ENCODE measurements at regions not wholly inside any gene's neighbourhood (a gene's known extent, or its start where the extent isn't known, plus 50 kb on each side); places are given as distances from the start of the nearest gene placed in this dataset.
"Not testable (repeated sequence)": the region's sequence is repeated elsewhere in the genome, so short reads cannot be mapped to it uniquely, and the experiment has no call there.

GRCh38 chr3:94735354-94735753 lies 672.5 kb downstream of the NSUN3 start:
- no peak for DNase-seq

GRCh38 chr3:94737116-94737515 lies 674.3 kb downstream of the NSUN3 start:
- no peak for DNase-seq

GRCh38 chr3:94739420-94739819 lies 676.6 kb downstream of the NSUN3 start:
- no peak for DNase-seq

- no peak for DNase-seq
These were observed 695.9 kb downstream of the NSUN3 start for GRCh38 chr3:94758751-94759150.

- DNase-seq: no peak
These were observed 709.5 kb downstream of the NSUN3 start for GRCh38 chr3:94772402-94772801.

- DNase-seq: no peak
These were observed 712.9 kb downstream of the NSUN3 start for GRCh38 chr3:94775746-94776145.

GRCh38 chr3:94776401-94776915 lies 713.6 kb downstream of the NSUN3 start:
- DNase-seq: no peak

GRCh38 chr3:94778289-94778688 lies 715.4 kb downstream of the NSUN3 start:
- no peak for DNase-seq

GRCh38 chr3:94778814-94779494 lies 716.1 kb downstream of the NSUN3 start:
- DNase-seq: no peak

DNA sequence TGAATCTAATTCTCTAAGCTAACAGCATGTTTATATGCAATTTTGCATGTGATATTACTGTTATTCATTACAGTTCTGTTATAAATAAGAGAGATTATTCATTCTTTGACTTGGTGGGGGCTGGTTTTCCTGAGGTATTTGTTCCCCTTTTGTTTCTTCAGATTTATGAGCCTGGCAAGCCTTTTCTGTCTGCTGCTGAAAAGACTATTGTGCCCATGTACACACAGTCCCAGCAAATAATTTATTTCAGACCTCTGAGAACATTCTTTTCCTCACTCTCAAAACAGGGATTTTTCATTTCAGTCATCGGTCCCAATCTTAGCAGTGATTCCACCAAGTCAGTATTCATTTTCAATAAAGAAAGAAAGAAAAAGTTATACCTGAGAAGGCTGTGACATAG lies 716.8 kb downstream of the NSUN3 start:
- DNase-seq: no peak

GRCh38 chr3:94784274-94784673 lies 721.4 kb downstream of the NSUN3 start:
- no peak for DNase-seq

DNA sequence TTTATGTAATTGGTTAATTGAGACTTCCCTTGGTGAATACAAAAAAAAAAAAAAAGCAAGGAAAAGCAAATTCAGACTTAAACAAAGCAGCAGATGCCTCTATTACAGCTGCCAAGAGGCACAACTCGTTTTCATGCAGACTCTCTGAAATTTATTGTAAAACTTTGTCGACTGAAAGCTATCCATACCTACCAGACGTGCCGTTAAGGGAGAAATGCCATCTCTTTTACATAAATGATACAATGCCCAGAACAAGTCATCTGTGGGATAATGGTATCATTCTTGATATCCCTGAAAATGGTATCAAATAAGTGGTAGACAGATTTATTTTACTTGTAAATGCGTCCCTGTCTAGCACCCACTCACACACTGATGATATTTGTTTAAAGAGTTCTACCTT lies 724.2 kb downstream of the NSUN3 start:
- DNase-seq: no peak

GRCh38 chr3:94787734-94788270 lies 724.9 kb downstream of the NSUN3 start:
- DNase-seq: no peak

- no peak for DNase-seq
These were observed 731.7 kb downstream of the NSUN3 start for GRCh38 chr3:94794563-94794962.

DNA sequence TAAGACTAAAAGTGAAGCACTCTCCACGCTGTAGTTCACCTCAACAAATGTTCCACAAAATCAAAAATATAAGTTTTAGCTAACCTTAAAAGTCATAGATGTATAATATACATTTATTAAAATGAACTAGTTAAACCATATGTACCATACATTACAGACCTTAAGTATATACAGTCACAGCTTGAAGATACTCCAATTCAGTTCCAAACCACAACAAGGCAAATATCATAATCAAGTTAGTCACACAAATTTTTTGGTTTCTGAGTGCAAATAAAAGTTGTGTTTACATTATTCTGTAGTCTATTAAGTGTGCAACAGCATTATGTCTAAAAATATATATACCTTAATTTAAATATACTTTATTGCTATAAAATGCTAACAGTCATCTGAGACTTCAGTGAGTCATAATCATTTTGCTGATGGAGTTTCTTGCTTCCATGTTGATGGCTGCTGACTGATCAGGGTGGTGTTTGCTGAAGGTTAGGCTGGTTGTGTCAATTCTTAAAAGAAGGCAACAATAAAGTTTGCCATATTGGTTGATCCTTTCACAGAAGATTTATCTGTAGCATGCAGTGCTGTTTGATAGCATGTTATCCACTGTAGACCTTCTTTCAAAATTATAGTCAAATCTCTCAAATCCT lies 736.7 kb downstream of the NSUN3 start:
- no peak for DNase-seq

- no peak for DNase-seq
These were observed 749.0 kb downstream of the NSUN3 start for GRCh38 chr3:94811836-94812235.

DNA sequence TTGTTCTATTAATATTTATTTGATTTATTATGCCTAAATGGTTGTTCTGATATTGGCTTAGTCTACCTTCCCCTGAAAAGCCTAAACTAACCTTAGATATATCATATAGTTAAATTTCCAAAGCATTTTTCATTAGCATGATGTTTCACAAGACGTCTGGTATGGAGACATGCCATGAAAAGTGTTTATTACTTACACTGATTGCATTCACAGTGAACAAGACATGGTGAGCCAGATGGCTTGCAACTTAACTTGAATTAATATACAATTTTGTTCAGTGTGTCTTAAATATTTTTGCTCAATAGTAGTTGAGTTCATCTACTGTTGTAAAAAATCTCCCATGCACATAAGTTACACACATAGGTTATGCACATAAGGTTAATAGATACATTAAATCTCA lies 758.4 kb downstream of the NSUN3 start:
- DNase-seq: no peak

- DNase-seq: no peak
These were observed 759.4 kb downstream of the NSUN3 start for GRCh38 chr3:94822298-94822697.

GRCh38 chr3:94846251-94846650 lies 783.4 kb downstream of the NSUN3 start:
- not testable (repeated sequence) for DNase-seq

GRCh38 chr3:94862703-94863102 lies 799.8 kb downstream of the NSUN3 start:
- DNase-seq: no peak

DNA sequence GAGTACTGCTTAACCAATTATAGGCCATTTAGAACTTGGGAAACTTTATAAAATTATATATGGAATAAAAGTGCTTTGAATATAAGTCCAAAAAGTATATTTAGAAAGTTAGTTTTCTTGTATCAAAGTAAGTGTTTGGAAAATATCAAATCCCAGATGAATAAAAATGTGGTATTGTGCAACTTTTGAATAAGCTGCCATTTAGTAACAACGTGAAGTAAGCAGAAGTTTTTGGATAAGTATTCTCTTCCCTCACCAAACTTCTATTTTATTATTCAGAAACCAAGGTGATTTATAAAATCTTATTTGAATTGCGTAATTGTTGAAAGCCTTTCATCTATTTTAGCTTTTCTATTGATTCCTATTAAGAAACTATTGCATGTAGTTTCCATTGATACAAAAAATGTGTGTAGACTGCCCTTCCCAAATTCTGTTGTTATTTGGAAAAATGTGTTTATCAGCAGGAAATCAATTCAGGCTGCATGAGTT lies 806.2 kb downstream of the NSUN3 start:
- DNase-seq: no peak

GRCh38 chr3:94873751-94874150 lies 810.9 kb downstream of the NSUN3 start:
- no peak for DNase-seq

DNA sequence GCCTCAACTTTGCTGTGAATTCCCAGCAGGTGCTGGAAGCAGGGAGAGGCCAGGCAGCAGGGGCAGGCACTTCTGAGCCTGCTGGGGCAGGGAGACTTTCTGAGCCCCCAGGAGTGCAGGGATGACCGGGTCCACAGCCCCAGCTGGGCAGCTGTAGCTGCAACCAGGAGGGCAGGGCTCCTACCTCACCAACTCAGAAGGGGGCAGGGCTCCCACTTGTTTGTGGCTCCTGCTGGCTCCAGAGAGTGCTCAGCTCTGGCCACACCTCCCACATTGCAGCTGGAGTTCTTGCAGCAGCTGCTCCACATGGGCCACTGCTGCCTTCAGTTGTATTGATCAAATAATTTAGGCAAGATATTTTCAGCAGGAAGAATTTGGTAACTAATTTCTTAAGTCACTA lies 812.3 kb downstream of the NSUN3 start:
- DNase-seq: no peak

GRCh38 chr3:94887065-94887464 lies 824.2 kb downstream of the NSUN3 start:
- no peak for DNase-seq
